ENCODE measurements at regions not wholly inside any gene's neighbourhood (a gene's known extent, or its start where the extent isn't known, plus 50 kb on each side); places are given as distances from the start of the nearest gene placed in this dataset.

- no peak for TF ChIP-seq ZNF841 (CRISPR knock-in tag; IDR thresholded peaks at IDR 0.05; ENCODE audit: borderline replicate concordance)
- no peak for TF ChIP-seq SOX6 (IDR thresholded peaks at IDR 0.05)
- TF ChIP-seq SOX6 (CRISPR knock-in tag; IDR thresholded peaks at IDR 0.05) = peak; percentile 13; the same call in 1 of the 2 replicates
- TF ChIP-seq EZH2 (conservative IDR thresholded peaks at IDR 0.05; ENCODE audit: low read depth, low read length) = no peak
- TF ChIP-seq ZNF3 (CRISPR knock-in tag; IDR thresholded peaks at IDR 0.05) = peak; percentile 87; the same call in 1 of the 2 replicates
- no peak for TF ChIP-seq HNF4A (CRISPR knock-in tag; IDR thresholded peaks at IDR 0.05)
- peak; percentile 77 for TF ChIP-seq TEAD3 (CRISPR knock-in tag; optimal IDR thresholded peaks at IDR 0.05; ENCODE audit: borderline replicate concordance)
- no peak for TF ChIP-seq ZFP90 (CRISPR knock-in tag; IDR thresholded peaks at IDR 0.05; ENCODE audit: borderline replicate concordance)
- TF ChIP-seq ZNF232 (CRISPR knock-in tag; IDR thresholded peaks at IDR 0.05; ENCODE audit: borderline replicate concordance) = no peak
- TF ChIP-seq SAP130 (CRISPR knock-in tag; IDR thresholded peaks at IDR 0.05; ENCODE audit: low read depth) = peak; percentile 14; the same call in 1 of the 2 replicates
- 0 out of 2 replicates have a peak, but pooled peaks have one; percentile 13 for TF ChIP-seq RARA (CRISPR knock-in tag; IDR thresholded peaks at IDR 0.05)
- TF ChIP-seq HNF1A (IDR thresholded peaks at IDR 0.05; ENCODE audit: low read depth) = no peak
- TF ChIP-seq HNF1A (CRISPR knock-in tag; IDR thresholded peaks at IDR 0.05; ENCODE audit: borderline replicate concordance) = no peak
- TF ChIP-seq BCL6 (CRISPR knock-in tag; IDR thresholded peaks at IDR 0.05) = peak; percentile 95
- peak; percentile 39; the same call in 1 of the 2 replicates for TF ChIP-seq FOXA3 (CRISPR knock-in tag; IDR thresholded peaks at IDR 0.05)
- peak; percentile 36; the same call in 1 of the 2 replicates for TF ChIP-seq ZNF644 (CRISPR knock-in tag; IDR thresholded peaks at IDR 0.05; ENCODE audit: low read depth)
These were observed 140.7 kb upstream of the STXBP5 start (continued) for GRCh38 chr6:147063469-147064031.
